Thyroid gland (tissue), 4 donors: ENCODE measurements at regions not wholly inside any gene's neighbourhood (a gene's known extent, or its start where the extent isn't known, plus 50 kb on each side); places are given as distances from the start of the nearest gene placed in this dataset.

Source experiments
- POLR2A ChIP-seq, 2 donors: fragments of 450-650 bp; IDR thresholded peaks; one replicate each; pipeline ENCODE4 v1.6.1; 2017; ENCODE audit warnings: antibody characterized with exemption in 2 of 2, mild to moderate bottlenecking in 2 of 2, moderate library complexity in 1 of 2
- TF ChIP-seq, protein P1 (sequence below), 6 experiments: fragments of 200-600 bp in 3 of 6; fragments of 450-650 bp in 3 of 6; sonication (generic) in 3 of 6; IDR thresholded peaks; one replicate each; pipeline ENCODE4 v1.5.1; 2016 to 2019; ENCODE audit warnings: antibody characterized with exemption in 6 of 6, mild to moderate bottlenecking in 2 of 6, inconsistent platforms in 1 of 6, moderate library complexity in 1 of 6

- TF ChIP-seq, protein P1, sequence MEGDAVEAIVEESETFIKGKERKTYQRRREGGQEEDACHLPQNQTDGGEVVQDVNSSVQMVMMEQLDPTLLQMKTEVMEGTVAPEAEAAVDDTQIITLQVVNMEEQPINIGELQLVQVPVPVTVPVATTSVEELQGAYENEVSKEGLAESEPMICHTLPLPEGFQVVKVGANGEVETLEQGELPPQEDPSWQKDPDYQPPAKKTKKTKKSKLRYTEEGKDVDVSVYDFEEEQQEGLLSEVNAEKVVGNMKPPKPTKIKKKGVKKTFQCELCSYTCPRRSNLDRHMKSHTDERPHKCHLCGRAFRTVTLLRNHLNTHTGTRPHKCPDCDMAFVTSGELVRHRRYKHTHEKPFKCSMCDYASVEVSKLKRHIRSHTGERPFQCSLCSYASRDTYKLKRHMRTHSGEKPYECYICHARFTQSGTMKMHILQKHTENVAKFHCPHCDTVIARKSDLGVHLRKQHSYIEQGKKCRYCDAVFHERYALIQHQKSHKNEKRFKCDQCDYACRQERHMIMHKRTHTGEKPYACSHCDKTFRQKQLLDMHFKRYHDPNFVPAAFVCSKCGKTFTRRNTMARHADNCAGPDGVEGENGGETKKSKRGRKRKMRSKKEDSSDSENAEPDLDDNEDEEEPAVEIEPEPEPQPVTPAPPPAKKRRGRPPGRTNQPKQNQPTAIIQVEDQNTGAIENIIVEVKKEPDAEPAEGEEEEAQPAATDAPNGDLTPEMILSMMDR (IDR thresholded peaks at IDR 0.05), result no peak
- no peak for TF ChIP-seq POLR2A (IDR thresholded peaks at IDR 0.05)
Observed at GRCh38 chr1:98045211-98045766, 124.5 kb upstream of the DPYD start.
